IMR-90 (cell line): ENCODE measurements at regions not wholly inside any gene's neighbourhood (a gene's known extent, or its start where the extent isn't known, plus 50 kb on each side); places are given as distances from the start of the nearest gene placed in this dataset.

Experiments used
- ATAC-seq: fragments of 200-7000 bp; cut with Tn5 transposase; 2 replicates; pipeline ENCODE4 v1.9.1; 2020; ENCODE audit warnings: low read depth, mild to moderate bottlenecking, moderate library complexity
- BruUV-seq: library from RNA; stranded (reverse); fragments of 400-500 nt; replicated peaks from 2 replicates; lab custom pipeline; 2021; lab: Mats Ljungman, UMichigan
- CTCF ChIA-PET: fragments of 300-600 bp; formaldehyde crosslinking; extraction: SDS; loops from one replicate; lab custom pipeline; 2021; ENCODE audit warnings: antibody characterized with exemption; lab: Yijun Ruan, JAX
- POLR2A ChIA-PET: fragments of 300-600 bp; sonication (Branson Sonifier 250); formaldehyde crosslinking; loops from one replicate; lab custom pipeline; 2022; ENCODE audit warnings: antibody characterized with exemption; ENCODE audit not compliant: unreplicated experiment; lab: Charles Lee
- DNase-seq: peaks from one replicate; pipeline ENCODE4 v3.0.0; 2013
- H2AFZ ChIP-seq: replicated peaks from 2 replicates; pipeline ENCODE3; 2013; ENCODE audit warnings: low read length, mild to moderate bottlenecking; ENCODE audit not compliant: poor library complexity
- H2AK5ac ChIP-seq: 2 replicates; pipeline ENCODE4 v1.6.1; 2013; ENCODE audit warnings: low read depth, low read length, inconsistent platforms
- H2AK9ac ChIP-seq: replicated peaks from 2 replicates; pipeline ENCODE3; 2013; ENCODE audit warnings: mild to moderate bottlenecking, low read depth, low read length, moderate library complexity; ENCODE audit not compliant: poor library complexity
- H2BK120ac ChIP-seq: 2 replicates; pipeline ENCODE4 v1.6.1; 2013; ENCODE audit warnings: low read depth, low read length, inconsistent platforms
- H2BK15ac ChIP-seq: 3 replicates; pipeline ENCODE4 v1.6.1; 2013; ENCODE audit warnings: low read depth, low read length, inconsistent platforms
- H2BK20ac ChIP-seq: 2 replicates; pipeline ENCODE4 v1.6.1; 2013; ENCODE audit warnings: low read depth, mild to moderate bottlenecking, inconsistent platforms, low read length, moderate library complexity
- H2BK5ac ChIP-seq: 2 replicates; pipeline ENCODE4 v1.6.1; 2013; ENCODE audit warnings: mild to moderate bottlenecking, low read depth, low read length, inconsistent platforms; ENCODE audit not compliant: poor library complexity, severe bottlenecking
- H3K14ac ChIP-seq: replicated peaks from 2 replicates; pipeline ENCODE4 v1.6.1; 2013; ENCODE audit warnings: low read depth, low read length, inconsistent platforms
- H3K18ac ChIP-seq: 2 replicates; pipeline ENCODE4 v1.6.1; 2013; ENCODE audit warnings: low read depth, low read length, control low read depth
- H3K23ac ChIP-seq: 2 replicates; pipeline ENCODE4 v1.6.1; 2013; ENCODE audit warnings: low read depth, low read length, inconsistent platforms
- H3K27ac ChIP-seq: 2 replicates; pipeline ENCODE4 v1.5.1; 2013; ENCODE audit warnings: mild to moderate bottlenecking, control low read depth, low read length; ENCODE audit not compliant: insufficient read depth
- H3K27me3 ChIP-seq: 2 replicates; pipeline ENCODE4 v1.6.1; 2013; ENCODE audit warnings: low read length; ENCODE audit not compliant: control insufficient read depth, insufficient read depth
- H3K36me3 ChIP-seq: 2 replicates; pipeline ENCODE4 v1.6.1; 2013; ENCODE audit warnings: low read length, mixed read lengths; ENCODE audit not compliant: control insufficient read depth, insufficient read depth
- H3K4ac ChIP-seq: 2 replicates; pipeline ENCODE4 v1.6.1; 2013; ENCODE audit warnings: low read depth, low read length, inconsistent platforms
- H3K4me1 ChIP-seq: 2 replicates; pipeline ENCODE4 v1.6.1; 2013; ENCODE audit warnings: low read length, mixed read lengths; ENCODE audit not compliant: control insufficient read depth, insufficient read depth
- H3K4me2 ChIP-seq: 2 replicates; pipeline ENCODE4 v1.6.1; 2013; ENCODE audit warnings: low read depth, mild to moderate bottlenecking, control low read depth, low read length, moderate library complexity
- H3K4me3 ChIP-seq: 2 replicates; pipeline ENCODE4 v1.5.1; 2013; ENCODE audit warnings: low read depth, mild to moderate bottlenecking, control low read depth, low read length, moderate library complexity; ENCODE audit not compliant: insufficient read depth
- H3K56ac ChIP-seq: 2 replicates; pipeline ENCODE4 v1.6.1; 2013; ENCODE audit warnings: low read length, inconsistent platforms; ENCODE audit not compliant: insufficient read depth; ENCODE audit errors: extremely low read depth
- H3K79me1 ChIP-seq, 2 experiments: 2 replicates each; pipeline ENCODE4 v1.6.1; 2013; ENCODE audit warnings: low read length in 2 of 2, inconsistent platforms in 1 of 2, low read depth in 1 of 2
- H3K9ac ChIP-seq: 2 replicates; pipeline ENCODE4 v1.6.1; 2013; ENCODE audit warnings: low read depth, low read length, control low read depth
- H3K9me1 ChIP-seq: 2 replicates; pipeline ENCODE4 v1.6.1; 2013; ENCODE audit warnings: low read length, inconsistent platforms; ENCODE audit not compliant: insufficient read depth
- H3K9me3 ChIP-seq: 2 replicates; pipeline ENCODE4 v1.6.1; 2013; ENCODE audit warnings: low read length; ENCODE audit not compliant: control insufficient read depth, insufficient read depth
- H4K20me1 ChIP-seq: 2 replicates; pipeline ENCODE4 v1.6.1; 2013; ENCODE audit warnings: low read length, inconsistent platforms; ENCODE audit not compliant: insufficient read depth
- H4K5ac ChIP-seq: 2 replicates; pipeline ENCODE4 v1.6.1; 2013; ENCODE audit warnings: mild to moderate bottlenecking, low read depth, low read length, control low read depth
- H4K8ac ChIP-seq, 2 experiments: 2 replicates each; pipeline ENCODE4 v1.6.1; 2013; ENCODE audit warnings: low read depth in 2 of 2, low read length in 2 of 2, control low read depth in 1 of 2, inconsistent platforms in 1 of 2
- H4K91ac ChIP-seq: 2 replicates; pipeline ENCODE4 v1.6.1; 2013; ENCODE audit warnings: low read depth, low read length, inconsistent platforms; ENCODE audit not compliant: insufficient read depth
- BHLHE40 ChIP-seq: fragments of 150-350 bp; IDR thresholded peaks from 2 replicates; pipeline ENCODE4 v1.6.1; 2016; ENCODE audit warnings: mild to moderate bottlenecking, low read depth, low read length
- CEBPB ChIP-seq: IDR thresholded peaks from 2 replicates; pipeline ENCODE4 v1.6.1; 2012; ENCODE audit warnings: low read depth, low read length, improper control_type of control experiment
- FOS ChIP-seq: fragments of 150-350 bp; IDR thresholded peaks from 2 replicates; pipeline ENCODE4 v1.6.1; 2016; ENCODE audit warnings: low read depth, low read length
- MAZ ChIP-seq: IDR thresholded peaks from 2 replicates; pipeline ENCODE4 v1.6.1; 2012; ENCODE audit warnings: low read depth, mild to moderate bottlenecking, low read length, improper control_type of control experiment, moderate library complexity, borderline replicate concordance
- MXI1 ChIP-seq: IDR thresholded peaks from 2 replicates; pipeline ENCODE4 v1.6.1; 2012; ENCODE audit warnings: low read depth, mild to moderate bottlenecking, low read length, moderate library complexity, borderline replicate concordance
- POLR2A ChIP-seq: IDR thresholded peaks from 2 replicates; pipeline ENCODE4 v1.6.1; 2012; ENCODE audit warnings: mild to moderate bottlenecking, low read depth, low read length
- RAD21 ChIP-seq: IDR thresholded peaks from 2 replicates; pipeline ENCODE4 v1.6.1; 2012; ENCODE audit warnings: low read length, improper control_type of control experiment
- USF2 ChIP-seq: fragments of 150-350 bp; IDR thresholded peaks from 2 replicates; pipeline ENCODE4 v1.6.1; 2017; ENCODE audit warnings: mild to moderate bottlenecking, antibody characterized with exemption, low read length, low read depth
- WGBS, 2 experiments: methylation state at CpG; one replicate each; pipeline versions ENCODE4 v1.1.5 to v1.1.7; 2013; ENCODE audit warnings: missing lambda C conversion rate in 2 of 2; ENCODE audit not compliant: insufficient read length in 1 of 2; ENCODE audit errors: extremely low coverage in 2 of 2; 5-methylcytosine and 5-hydroxymethylcytosine counted together
- dilution Hi-C: fragments of 300-500 bp; cut with HindIII; formaldehyde crosslinking; loops from one replicate; pipeline ENCODE4 v1.14.3; 2018; ENCODE audit warnings: low sequenced_read_pairs; ENCODE audit not compliant: unreplicated experiment
- in situ Hi-C: fragments of 300-500 bp; cut with MboI; formaldehyde crosslinking; loops from 3 replicates; pipeline ENCODE4 v1.14.3; 2019; ENCODE audit warnings: low sequenced_read_pairs, inconsistent platforms, mixed read lengths
- intact Hi-C: fragments of 100-400 bp; cut with micrococcal nuclease; formaldehyde crosslinking; loops from 2 replicates; pipeline ENCODE4 v1.10.0; 2022
- TF ChIP-seq, protein P1 (sequence below): fragments of 150-350 bp; IDR thresholded peaks from 2 replicates; pipeline ENCODE4 v1.6.1; 2016; ENCODE audit warnings: low read depth, mild to moderate bottlenecking, low read length, moderate library complexity, borderline replicate concordance

- 50% methylated on average over 2 of the region's 3 CpGs; no CpG with 5 or more reads in 1 of the 2 experiments for WGBS, 2 experiments
- Histone ChIP-seq H2AK9ac (no peak overlapping the region), H3K14ac (no peak overlapping the region), H3K36me3 (no peaks in the 10 kb centered on the region), H3K27me3 (no peaks in the 10 kb centered on the region), H2AK5ac (no peak overlapping the region), H2AFZ (no peak overlapping the region), H3K56ac (no peak overlapping the region), H2BK15ac (no peak overlapping the region), H3K9me3 (no peaks in the 10 kb centered on the region), H3K18ac (no peak overlapping the region), H3K4me3 (no peak overlapping the region), H3K4me2 (no peak overlapping the region), H4K8ac (no peak overlapping the region), H4K91ac (no peak overlapping the region), H3K9ac (no peak overlapping the region), H2BK5ac (no peak overlapping the region), H3K4me1 (no peaks in the 10 kb centered on the region), H2BK120ac (no peak overlapping the region), H4K5ac (no peak overlapping the region), H3K4ac (no peak overlapping the region), H3K27ac (no peak overlapping the region), H3K23ac (no peak overlapping the region), H3K79me1 (no peaks in the 10 kb centered on the region), H3K9me1 (no peaks in the 10 kb centered on the region), H2BK20ac (no peak overlapping the region), H4K20me1 (no peaks in the 10 kb centered on the region)
- ChIA-PET CTCF (interaction anchor here (0.6 kb wide), 1 partner anchor 131 kb away, joined by 3 read pairs; no protein-coding TSS in a partner anchor), POLR2A (no interaction called here)
- no TSS peak for BruUV-seq
- intact Hi-C loops (no loop called here), in situ Hi-C loops (loop anchor here (25.0 kb wide), 1 partner anchor 1097 kb away; no protein-coding TSS in a partner anchor), dilution Hi-C loops (no loop called here)
- TF ChIP-seq, protein P1, sequence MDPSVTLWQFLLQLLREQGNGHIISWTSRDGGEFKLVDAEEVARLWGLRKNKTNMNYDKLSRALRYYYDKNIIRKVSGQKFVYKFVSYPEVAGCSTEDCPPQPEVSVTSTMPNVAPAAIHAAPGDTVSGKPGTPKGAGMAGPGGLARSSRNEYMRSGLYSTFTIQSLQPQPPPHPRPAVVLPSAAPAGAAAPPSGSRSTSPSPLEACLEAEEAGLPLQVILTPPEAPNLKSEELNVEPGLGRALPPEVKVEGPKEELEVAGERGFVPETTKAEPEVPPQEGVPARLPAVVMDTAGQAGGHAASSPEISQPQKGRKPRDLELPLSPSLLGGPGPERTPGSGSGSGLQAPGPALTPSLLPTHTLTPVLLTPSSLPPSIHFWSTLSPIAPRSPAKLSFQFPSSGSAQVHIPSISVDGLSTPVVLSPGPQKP = no peak
- no peak for TF ChIP-seq MAZ
- no peak for TF ChIP-seq MXI1
- TF ChIP-seq FOS = no peak
- no peak for TF ChIP-seq BHLHE40
- TF ChIP-seq USF2 = no peak
- TF ChIP-seq CEBPB = no peak
- no peak for TF ChIP-seq POLR2A
- no peak for TF ChIP-seq RAD21
- DNase-seq = no peak
- no peak for ATAC-seq
Observed at GRCh38 chr2:198390670-198391069, 586.3 kb downstream of the PLCL1 start.
